ENCODE measurements at regions not wholly inside any gene's neighbourhood (a gene's known extent, or its start where the extent isn't known, plus 50 kb on each side); places are given as distances from the start of the nearest gene placed in this dataset.
"Not testable (repeated sequence)": the region's sequence is repeated elsewhere in the genome, so short reads cannot be mapped to it uniquely, and the experiment has no call there.

- not testable (repeated sequence) for DNase-seq
Measured at GRCh38 chr18:10256276-10256675, 198.2 kb upstream of the APCDD1 start.

GRCh38 chr18:10258836-10259474 is 195.5 kb upstream of the APCDD1 start:
- no peak for DNase-seq

DNA sequence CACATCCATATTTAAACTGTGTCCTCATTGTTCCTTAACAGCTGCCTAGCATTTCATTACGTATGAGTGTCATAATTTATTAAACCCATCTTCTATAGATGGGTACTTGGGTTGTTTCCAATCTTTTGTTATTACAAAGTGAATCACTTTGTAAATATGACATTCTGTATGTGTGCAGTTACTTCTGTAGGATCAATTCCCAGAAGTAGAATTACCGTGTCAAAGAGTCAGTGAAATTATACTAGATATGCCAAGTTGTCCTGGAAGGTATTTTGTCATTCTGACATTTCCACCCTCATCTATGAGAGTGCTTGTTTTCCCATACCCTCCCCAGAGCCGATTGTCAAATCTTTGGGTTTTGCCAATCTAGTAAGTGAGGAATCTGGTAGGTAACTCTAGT is 194.5 kb upstream of the APCDD1 start:
- peak; percentile 73 for DNase-seq

DNA sequence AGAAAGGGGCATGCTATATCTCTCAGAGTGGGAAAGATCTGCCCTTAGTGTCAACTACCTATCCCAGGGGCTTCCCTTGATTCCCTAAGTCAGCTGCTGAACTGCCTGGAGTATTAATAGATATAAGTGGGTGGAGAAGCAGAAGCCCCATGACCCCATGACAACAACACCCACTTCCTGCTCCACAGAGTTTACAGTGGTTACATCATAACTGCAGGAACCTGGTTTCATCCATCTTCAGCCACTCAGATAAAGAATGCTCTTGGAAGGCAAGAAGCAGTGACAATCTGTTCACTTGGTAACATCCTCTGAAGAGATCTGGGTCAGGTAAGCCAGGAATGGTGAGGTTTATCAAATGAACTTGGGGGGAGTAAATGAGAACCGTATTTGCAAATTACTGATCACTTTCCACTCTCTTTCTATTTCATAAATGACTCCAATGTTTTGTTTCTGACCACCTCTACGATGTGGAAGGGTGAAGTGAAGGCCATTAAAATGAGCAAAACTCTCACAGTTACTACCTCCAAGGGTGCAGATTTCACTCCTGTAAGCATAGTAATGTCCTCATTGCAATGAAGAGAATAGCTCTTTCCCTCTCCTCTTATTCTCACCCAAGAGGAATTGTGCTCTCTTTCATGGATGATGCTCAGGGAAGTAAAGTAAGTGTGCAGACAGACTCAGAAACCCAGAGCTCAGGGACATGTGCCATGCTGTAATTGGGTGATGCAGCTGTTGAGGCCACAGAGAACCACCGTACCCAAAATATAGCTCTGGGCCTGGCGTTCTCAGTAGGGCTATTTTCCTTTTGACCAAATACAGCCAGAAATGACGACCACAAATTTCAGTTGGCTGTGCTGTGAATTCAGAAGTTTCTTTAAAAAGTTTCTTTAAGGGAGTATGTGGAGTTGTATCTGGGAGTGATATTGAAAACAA is 192.8 kb upstream of the APCDD1 start:
- DNase-seq, result peak; percentile 43

DNA sequence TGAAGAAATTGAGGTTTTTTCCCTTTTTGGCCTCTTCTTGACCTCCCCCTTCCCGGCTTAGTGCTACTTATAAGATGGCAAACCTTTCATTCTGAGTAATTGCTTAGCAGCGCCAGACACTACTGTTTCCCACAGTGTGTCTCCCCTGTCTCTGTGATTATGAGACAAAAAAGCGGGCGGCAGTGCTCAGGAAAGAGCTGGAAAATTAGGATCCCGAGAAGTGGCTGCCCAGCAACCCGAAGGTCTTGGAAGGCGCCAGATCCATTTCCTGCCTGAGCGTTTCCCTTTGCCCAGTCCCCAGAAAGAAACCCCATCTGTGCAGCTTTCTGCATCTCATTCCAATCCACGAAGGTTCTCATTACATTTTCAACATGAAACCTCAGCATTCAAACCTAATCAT is 191.9 kb upstream of the APCDD1 start:
- DNase-seq, result no peak

DNA sequence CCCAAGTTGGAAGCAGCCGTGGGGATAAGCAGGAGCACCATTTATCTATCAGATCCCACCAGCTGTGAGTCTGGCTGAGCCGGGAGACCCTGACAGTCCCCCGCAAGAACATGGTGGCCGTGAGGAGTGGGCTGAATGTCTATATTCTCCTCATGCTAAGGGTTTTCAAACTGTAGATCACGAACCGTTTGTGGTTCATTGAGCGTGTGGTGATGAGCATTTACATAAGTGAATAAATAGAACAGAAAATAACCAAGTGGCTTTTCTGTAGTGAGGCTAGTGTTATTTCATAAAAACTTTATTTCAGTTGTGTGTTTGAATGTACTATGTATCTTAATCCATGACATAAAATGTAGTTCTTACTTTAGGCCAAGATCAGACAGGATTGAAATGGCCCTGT is 190.2 kb upstream of the APCDD1 start:
- DNase-seq, result no peak

DNA sequence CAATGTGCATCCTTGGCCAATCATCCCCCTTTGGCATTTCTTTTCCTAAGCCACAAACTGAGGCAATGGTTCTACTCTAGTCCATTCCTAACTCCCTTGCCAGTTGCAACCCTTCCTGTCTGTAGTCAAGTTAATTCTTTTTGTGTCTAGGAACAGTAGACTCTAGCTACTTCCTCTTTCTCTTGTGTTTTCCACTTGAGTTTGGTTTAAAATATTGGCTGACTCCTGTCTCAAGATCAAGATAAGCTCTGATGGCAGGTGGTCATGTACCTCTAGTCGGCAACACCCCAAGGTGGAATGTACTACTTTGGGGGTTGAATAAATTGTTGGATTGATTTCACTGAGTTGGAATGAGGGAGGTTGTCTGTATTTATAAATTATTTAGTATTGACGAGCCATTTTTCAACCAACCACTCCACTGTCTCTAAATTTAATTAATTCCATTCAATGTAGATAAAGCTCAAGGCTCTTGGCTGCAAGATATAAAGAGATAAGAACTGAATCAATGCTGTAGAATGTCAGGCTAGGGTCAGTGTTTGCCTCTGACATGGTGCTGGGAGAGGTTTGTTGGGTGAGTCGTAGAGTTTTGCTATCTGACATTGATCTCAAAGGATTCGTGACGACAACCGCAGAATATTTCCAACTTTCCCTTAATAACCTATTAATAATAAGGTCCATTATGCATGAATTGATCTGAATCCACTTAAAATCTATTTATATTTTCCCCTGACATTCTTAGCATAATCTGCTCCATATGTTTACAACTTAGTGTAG is 188.7 kb upstream of the APCDD1 start:
- no peak for DNase-seq

DNA sequence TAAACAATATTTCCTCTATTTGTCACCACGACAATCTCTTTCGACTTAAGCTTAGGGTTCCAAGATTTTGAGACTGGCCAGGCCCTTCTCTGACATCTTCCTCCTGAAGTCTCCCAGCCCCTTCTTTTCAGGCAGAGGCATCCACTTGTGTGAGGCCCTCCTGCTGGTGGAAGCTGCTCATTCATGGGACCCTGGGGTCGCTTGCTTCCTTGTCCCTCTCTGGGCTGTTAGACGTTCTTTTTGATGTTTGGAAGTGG is 188.2 kb upstream of the APCDD1 start:
- no peak for DNase-seq

DNA sequence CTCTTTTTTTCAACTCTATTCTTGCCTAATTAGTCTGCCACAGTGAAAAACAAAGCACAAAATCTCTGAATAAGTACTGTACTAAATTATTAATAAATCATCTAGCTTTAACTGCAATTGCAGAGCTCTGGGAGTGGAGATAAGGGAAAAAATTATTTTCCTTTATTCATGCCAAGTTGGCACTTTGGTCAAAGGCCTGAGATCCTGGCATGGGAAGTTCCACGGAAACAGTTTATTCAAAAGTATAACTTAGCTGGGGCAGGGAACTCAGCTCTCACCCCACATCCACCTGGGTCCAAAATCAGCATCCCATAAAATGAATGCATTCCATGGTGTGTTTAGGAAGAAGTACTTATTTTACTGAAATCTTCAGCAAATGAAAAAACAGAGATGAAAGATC is 185.2 kb upstream of the APCDD1 start:
- DNase-seq, result no peak

DNA sequence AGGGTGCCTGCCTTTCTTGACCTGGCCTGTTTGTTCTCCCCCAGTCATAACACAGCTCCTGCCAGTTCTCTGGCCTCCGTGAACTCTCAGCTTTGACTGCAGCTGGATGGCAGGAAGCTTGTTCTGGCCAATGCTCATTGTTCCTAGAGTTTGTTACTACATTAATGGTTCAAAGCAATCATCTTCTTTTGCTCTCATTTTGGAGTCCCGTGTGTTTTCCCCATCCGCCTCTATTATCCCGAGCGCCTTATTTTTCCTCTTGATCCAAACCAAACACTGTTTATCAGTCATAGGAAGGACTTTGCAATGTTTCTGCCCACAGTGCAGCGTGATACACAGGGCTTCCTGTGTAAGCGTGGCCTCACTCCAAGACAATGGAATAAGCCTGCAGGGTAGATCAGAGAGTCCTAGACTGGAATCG is 184.3 kb upstream of the APCDD1 start:
- DNase-seq, result no peak

GRCh38 chr18:10271481-10271880 is 183.0 kb upstream of the APCDD1 start:
- no peak for DNase-seq

DNA sequence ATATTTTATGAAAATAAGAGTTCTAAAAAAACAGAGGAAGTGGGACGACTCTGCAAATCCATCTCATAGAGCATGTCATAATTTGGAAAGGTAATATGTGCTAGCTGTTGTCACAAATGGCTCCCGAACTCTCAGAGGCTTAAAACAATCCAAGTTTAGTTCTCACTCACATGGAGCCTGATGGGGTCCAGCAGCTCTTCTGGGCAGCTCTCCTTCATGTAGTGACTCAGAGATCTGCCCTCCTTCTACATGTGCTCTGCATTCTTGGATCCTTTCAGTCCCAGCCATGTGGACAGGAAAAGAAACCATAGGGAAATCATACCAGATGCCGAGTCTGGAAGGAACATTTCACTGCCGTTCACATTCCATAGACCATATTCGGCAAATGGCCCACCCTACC is 180.1 kb upstream of the APCDD1 start:
- DNase-seq, result no peak

DNA sequence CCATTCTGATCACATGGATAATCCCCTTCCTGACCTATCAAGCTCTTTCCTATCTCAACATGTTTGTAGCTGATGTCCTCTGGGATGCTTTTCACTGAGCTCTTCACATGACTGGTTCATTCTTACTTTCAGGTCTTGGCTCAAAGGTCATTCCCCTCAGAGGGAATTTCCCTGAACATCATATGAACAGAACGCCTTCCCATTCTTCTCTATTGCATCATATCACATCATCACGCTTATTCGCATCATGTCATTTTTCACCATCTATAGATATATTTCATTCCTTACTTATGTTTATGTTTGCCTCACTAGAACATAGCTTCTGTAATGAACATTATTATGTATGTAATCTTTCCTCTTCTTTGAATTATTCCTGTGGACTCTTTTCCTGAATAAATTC is 178.9 kb upstream of the APCDD1 start:
- DNase-seq, result no peak

DNA sequence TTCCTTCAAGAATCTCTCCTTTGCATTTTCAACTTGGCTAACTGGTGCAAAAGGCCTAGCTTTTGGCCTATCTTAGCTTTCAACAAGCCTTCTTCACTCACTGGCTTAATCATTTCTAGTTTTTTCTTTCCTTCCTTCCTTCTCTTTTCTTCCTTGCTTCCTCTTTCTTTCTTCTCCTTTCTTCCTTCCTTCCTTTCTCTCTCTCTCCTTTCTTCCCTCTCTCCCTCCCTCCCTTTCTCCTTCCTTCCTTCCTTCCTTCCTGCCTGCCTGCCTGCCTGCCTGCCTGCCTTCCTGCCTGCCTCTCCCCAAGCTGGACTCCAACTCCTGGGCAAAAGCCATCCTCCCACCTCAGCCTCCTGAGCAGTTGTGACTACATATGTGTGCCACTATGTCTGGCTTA is 176.2 kb upstream of the APCDD1 start:
- DNase-seq, result no peak

GRCh38 chr18:10279471-10279870 is 175.0 kb upstream of the APCDD1 start:
- DNase-seq, result no peak

GRCh38 chr18:10279905-10280644 is 174.4 kb upstream of the APCDD1 start:
- DNase-seq, result no peak

DNA sequence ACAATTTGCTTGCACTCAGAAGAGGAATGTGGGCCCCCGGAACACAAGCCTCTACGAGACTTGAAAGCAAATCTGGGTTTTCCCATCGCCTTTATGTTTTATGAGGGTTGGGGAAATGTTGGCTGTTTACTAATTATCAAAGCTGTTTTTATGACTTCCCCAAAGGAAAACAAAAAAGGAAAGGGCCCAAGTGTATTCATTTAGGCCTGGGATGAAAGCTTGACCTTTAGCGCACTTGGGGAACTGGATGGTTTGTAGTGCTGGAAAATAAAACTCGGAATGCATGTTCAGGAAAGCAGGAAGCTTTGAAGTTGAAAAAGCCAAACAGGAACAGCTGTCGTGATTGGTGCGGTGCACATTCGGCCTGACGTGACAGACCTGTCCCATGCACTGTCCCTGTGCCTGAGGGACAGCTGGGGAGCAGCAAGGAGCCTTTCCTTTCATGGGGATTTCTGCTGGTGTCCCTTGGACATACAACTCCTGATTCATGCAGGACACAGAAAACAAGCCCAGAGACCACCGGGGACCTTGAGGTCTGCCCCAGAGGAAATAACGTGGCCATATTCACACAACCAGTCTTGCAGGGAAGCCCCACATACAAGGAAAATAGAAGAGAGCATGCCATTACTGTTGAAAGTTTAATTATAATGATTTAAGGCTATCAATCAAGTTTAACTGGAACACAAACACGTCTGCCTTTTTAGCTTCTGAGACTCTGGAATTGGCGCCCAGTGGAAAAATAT is 169.7 kb upstream of the APCDD1 start:
- no peak for DNase-seq

- no peak for DNase-seq
Measured at GRCh38 chr18:10285283-10285640, 169.2 kb upstream of the APCDD1 start.

DNA sequence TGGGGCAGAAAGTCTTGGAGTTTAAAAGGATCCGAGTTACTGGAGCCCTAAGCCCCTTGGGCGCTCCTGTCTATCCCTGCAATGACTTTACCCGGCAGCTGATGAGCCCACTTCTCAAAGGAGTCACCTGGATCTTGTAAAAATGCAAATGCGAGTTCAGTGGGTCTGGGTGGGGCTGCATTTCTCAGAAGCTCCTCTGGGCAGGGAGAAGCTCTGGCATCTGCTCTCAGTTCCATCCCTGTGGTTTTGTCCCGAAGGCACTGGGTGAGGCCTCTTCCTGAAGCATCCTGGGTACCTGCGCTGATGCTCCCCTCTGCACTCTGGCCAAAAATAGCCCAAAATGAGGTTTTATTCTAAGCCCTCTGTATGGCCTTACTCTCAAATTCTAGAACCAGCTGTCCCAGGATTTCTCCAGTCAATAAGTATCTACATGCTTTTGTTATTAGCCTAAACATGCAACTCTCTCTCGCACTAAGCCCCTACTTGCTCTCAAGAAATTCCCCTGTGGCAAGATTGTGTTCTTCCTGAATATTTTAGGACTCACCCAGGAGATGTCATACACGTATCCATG is 167.8 kb upstream of the APCDD1 start:
- no peak for DNase-seq

- no peak for DNase-seq
Measured at GRCh38 chr18:10289251-10289650, 165.2 kb upstream of the APCDD1 start.

- DNase-seq, result no peak
Measured at GRCh38 chr18:10289951-10290637, 164.3 kb upstream of the APCDD1 start.
